DOHH2 (cell line): ENCODE measurements at regions not wholly inside any gene's neighbourhood (a gene's known extent, or its start where the extent isn't known, plus 50 kb on each side); places are given as distances from the start of the nearest gene placed in this dataset.

Source experiments
- H3F3A ChIP-seq: fragments of 200-600 bp; sonication (generic), shearing (Covaris generic); 2 replicates; pipeline ENCODE4 v1.6.0; 2016; ENCODE audit warnings: antibody characterized with exemption, mild to moderate bottlenecking; ENCODE audit not compliant: control insufficient read depth, insufficient read depth
- H3K27ac ChIP-seq: fragments of 200-600 bp; sonication (generic); 2 replicates; pipeline ENCODE4 v1.5.1; 2014; ENCODE audit warnings: low read depth, mild to moderate bottlenecking, low read length, moderate library complexity
- H3K27me3 ChIP-seq: fragments of 200-600 bp; sonication (generic); 2 replicates; pipeline ENCODE4 v1.6.1; 2014; ENCODE audit warnings: mild to moderate bottlenecking, low read length, mixed read lengths; ENCODE audit not compliant: control insufficient read depth
- H3K36me3 ChIP-seq: fragments of 200-600 bp; sonication (generic); 2 replicates; pipeline ENCODE4 v1.6.1; 2014; ENCODE audit warnings: mild to moderate bottlenecking, low read length, moderate library complexity, mixed read lengths; ENCODE audit not compliant: control insufficient read depth
- H3K4me1 ChIP-seq: fragments of 200-600 bp; sonication (generic); 2 replicates; pipeline ENCODE4 v1.6.1; 2014; ENCODE audit warnings: mild to moderate bottlenecking, low read length, mixed read lengths; ENCODE audit not compliant: control insufficient read depth
- H3K4me2 ChIP-seq: fragments of 200-600 bp; sonication (generic); 2 replicates; pipeline ENCODE4 v1.6.0; 2014; ENCODE audit warnings: mild to moderate bottlenecking, low read length, moderate library complexity
- H3K4me3 ChIP-seq: fragments of 200-600 bp; sonication (generic); 2 replicates; pipeline ENCODE4 v1.5.1; 2014; ENCODE audit warnings: mild to moderate bottlenecking, low read length, mixed read lengths
- H3K79me2 ChIP-seq: fragments of 200-600 bp; sonication (generic); 2 replicates; pipeline ENCODE4 v1.6.1; 2014; ENCODE audit warnings: mild to moderate bottlenecking, low read length, mixed read lengths; ENCODE audit not compliant: control insufficient read depth
- H3K9me2 ChIP-seq: fragments of 200-600 bp; sonication (generic); replicated peaks from 2 replicates; pipeline ENCODE4 v1.6.1; 2014; ENCODE audit warnings: mild to moderate bottlenecking, low read length, mixed read lengths; ENCODE audit not compliant: control insufficient read depth
- H3K9me3 ChIP-seq: fragments of 200-600 bp; sonication (generic); 2 replicates; pipeline ENCODE4 v1.6.1; 2014; ENCODE audit warnings: antibody characterized with exemption, low read length, mixed read lengths; ENCODE audit not compliant: control insufficient read depth, insufficient read depth
- H4K20me1 ChIP-seq: fragments of 200-600 bp; sonication (generic); 2 replicates; pipeline ENCODE4 v1.6.0; 2014; ENCODE audit warnings: low read depth, mild to moderate bottlenecking, antibody characterized with exemption, low read length, moderate library complexity; ENCODE audit not compliant: control insufficient read depth, insufficient read depth
- EZH2phosphoT487 ChIP-seq: fragments of 200-600 bp; sonication (generic); IDR thresholded peaks from 2 replicates; pipeline ENCODE4 v1.6.1; 2017; ENCODE audit warnings: borderline replicate concordance, mild to moderate bottlenecking, antibody characterized with exemption, low read length, moderate library complexity, mixed read lengths
- TF ChIP-seq, protein P1 (sequence below): fragments of 200-600 bp; sonication (generic); IDR thresholded peaks from one replicate; pipeline ENCODE4 v1.5.1; 2014; ENCODE audit warnings: antibody characterized with exemption, mild to moderate bottlenecking, low read depth, low read length; ENCODE audit not compliant: poor library complexity, severe bottlenecking

DNA sequence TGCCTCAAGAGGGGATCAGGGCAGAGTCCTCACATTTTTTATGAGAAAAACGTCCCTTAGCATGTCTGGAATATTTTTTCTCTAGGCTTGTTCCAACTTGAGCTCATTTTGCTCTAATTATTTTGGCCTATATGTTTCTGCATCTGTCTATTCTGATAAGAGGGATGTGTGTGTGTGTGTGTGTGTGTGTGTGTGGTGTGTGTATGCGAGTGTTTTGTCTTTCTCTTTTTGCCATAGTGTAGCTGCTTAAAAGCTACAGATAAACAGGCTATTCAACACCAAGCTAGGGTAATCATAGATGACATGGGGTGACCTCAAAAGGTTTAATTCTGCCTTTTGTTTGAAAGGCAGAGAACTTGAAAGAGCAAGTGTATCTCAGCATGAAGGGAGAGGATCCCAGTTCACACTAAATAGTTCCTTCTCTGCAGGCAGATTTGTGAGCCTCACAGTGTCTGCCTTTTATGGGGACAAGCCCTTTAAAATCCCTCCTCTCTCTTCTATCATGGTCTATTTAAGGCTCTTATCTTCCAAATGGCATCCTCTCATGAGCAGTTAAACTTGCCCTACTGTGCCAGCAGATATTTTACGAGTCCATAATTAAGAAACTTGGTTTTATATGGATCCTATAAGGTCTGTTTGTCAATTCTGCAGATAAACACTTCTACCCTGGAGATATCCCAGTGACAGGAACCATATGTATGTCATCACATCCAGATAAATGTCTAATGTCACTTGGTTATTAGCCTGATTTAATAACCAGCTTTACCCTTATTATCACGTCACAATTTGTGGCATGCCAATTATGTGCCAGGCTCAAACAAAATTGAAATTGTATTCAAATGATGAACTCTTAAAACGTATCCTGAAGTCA is 202.9 kb upstream of the MTPN start:
- H3K27ac ChIP-seq: no peak overlapping the region
- H3K9me2 ChIP-seq: no peaks in the 10 kb centered on the region
- H3K9me3 ChIP-seq: no peaks in the 10 kb centered on the region
- H3K4me1 ChIP-seq: no peaks in the 10 kb centered on the region
- no peaks in the 10 kb centered on the region for H3K36me3 ChIP-seq
- no peaks in the 10 kb centered on the region for H3K27me3 ChIP-seq
- H3K4me3 ChIP-seq: no peak overlapping the region
- H3K79me2 ChIP-seq: no peaks in the 10 kb centered on the region
- no peaks in the 10 kb centered on the region for H4K20me1 ChIP-seq
- TF ChIP-seq, protein P1, sequence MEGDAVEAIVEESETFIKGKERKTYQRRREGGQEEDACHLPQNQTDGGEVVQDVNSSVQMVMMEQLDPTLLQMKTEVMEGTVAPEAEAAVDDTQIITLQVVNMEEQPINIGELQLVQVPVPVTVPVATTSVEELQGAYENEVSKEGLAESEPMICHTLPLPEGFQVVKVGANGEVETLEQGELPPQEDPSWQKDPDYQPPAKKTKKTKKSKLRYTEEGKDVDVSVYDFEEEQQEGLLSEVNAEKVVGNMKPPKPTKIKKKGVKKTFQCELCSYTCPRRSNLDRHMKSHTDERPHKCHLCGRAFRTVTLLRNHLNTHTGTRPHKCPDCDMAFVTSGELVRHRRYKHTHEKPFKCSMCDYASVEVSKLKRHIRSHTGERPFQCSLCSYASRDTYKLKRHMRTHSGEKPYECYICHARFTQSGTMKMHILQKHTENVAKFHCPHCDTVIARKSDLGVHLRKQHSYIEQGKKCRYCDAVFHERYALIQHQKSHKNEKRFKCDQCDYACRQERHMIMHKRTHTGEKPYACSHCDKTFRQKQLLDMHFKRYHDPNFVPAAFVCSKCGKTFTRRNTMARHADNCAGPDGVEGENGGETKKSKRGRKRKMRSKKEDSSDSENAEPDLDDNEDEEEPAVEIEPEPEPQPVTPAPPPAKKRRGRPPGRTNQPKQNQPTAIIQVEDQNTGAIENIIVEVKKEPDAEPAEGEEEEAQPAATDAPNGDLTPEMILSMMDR: no peak
- no peak for TF ChIP-seq EZH2phosphoT487
- H3F3A ChIP-seq: no peaks in the 10 kb centered on the region
- H3K4me2 ChIP-seq: no peak overlapping the region

DNA sequence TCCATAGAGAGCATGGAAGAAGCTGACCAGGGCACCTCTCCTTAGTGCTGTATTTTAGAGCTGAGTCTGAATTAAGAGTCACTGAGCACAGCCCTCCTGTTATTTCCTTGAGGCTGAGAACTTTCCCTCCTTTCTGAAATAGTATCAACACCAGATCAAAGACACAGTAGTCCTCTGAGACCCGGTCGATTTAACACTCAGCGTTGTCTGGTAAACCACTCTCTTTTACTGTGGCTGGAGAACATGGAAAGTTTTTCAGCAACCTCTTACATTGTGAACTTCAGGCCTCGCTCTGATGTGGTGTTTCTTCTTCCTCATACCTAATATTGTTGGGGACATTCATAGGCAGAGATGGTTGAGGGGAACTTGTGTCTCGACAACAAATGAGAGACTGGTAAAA is 202.0 kb upstream of the MTPN start:
- H3K4me3 ChIP-seq: no peak overlapping the region
- no peaks in the 10 kb centered on the region for H3K36me3 ChIP-seq
- no peaks in the 10 kb centered on the region for H3F3A ChIP-seq
- no peaks in the 10 kb centered on the region for H3K9me3 ChIP-seq
- H3K79me2 ChIP-seq: no peaks in the 10 kb centered on the region
- no peaks in the 10 kb centered on the region for H4K20me1 ChIP-seq
- no peak for TF ChIP-seq EZH2phosphoT487
- TF ChIP-seq, protein P1: no peak
- H3K4me1 ChIP-seq: no peaks in the 10 kb centered on the region
- H3K27ac ChIP-seq: no peak overlapping the region
- H3K4me2 ChIP-seq: no peak overlapping the region
- H3K27me3 ChIP-seq: no peaks in the 10 kb centered on the region
- no peaks in the 10 kb centered on the region for H3K9me2 ChIP-seq

DNA sequence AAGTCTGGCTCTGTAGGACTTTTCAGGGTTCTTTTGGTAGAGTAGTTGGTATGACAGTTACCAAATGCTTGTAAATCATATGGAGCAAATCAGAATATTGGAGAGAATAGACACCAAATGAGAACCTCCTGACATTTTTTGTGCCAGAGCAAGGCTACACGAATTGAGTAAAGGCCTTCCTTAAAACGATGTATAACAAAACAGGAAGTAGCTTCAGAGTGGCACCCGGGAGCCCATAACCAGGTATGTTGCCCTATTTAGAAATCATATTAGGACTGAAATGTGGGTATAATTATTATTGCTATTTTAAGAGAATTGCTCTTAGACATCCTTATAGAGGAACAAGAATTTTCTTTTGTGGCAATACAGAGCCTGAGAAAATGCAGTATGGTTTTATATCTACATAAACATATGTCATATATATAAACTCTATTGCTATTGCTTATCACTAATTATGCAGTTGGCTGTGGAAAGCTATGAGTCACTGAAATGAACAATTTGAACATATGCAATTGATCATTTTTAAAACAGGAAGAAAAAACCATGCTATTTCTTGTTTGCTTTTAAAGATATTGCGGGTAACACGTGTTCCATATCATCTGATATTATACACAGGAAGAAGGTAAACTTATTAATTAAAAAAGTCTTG is 197.4 kb upstream of the MTPN start:
- Histone ChIP-seq H3K27ac (no peak overlapping the region), H4K20me1 (no peaks in the 10 kb centered on the region), H3F3A (no peaks in the 10 kb centered on the region), H3K4me2 (no peak overlapping the region), H3K4me3 (no peak overlapping the region), H3K79me2 (no peaks in the 10 kb centered on the region), H3K9me3 (no peaks in the 10 kb centered on the region), H3K36me3 (no peaks in the 10 kb centered on the region), H3K27me3 (no peaks in the 10 kb centered on the region), H3K9me2 (no peaks in the 10 kb centered on the region), H3K4me1 (no peaks in the 10 kb centered on the region)
- no peak for TF ChIP-seq EZH2phosphoT487
- TF ChIP-seq, protein P1: no peak
